BE2C (cell line): ENCODE measurements at regions not wholly inside any gene's neighbourhood (a gene's known extent, or its start where the extent isn't known, plus 50 kb on each side); places are given as distances from the start of the nearest gene placed in this dataset.

Source experiments
- DNase-seq: peaks from one replicate; pipeline ENCODE4 v3.0.0-alpha.2; 2020
- H3K27me3 ChIP-seq: fragments of 250-450 bp; sonication (Bioruptor Pico); 2 replicates; pipeline ENCODE4 v1.5.1; 2020; ENCODE audit warnings: mild to moderate bottlenecking
- H3K36me3 ChIP-seq: fragments of 250-450 bp; sonication (Bioruptor Pico); 2 replicates; pipeline ENCODE4 v1.5.1; 2020; ENCODE audit warnings: mild to moderate bottlenecking
- H3K4me1 ChIP-seq: fragments of 250-450 bp; sonication (Bioruptor Pico); 2 replicates; pipeline ENCODE4 v1.5.1; 2020
- H3K4me3 ChIP-seq: 2 replicates; pipeline ENCODE4 v1.5.1; 2011; ENCODE audit warnings: low read depth, low read length
- H3K9me3 ChIP-seq: fragments of 250-450 bp; sonication (Bioruptor Pico); 2 replicates; pipeline ENCODE4 v1.5.1; 2020
- CTCF ChIP-seq: IDR thresholded peaks from 2 replicates; pipeline ENCODE4 v1.5.1; 2012; ENCODE audit warnings: mild to moderate bottlenecking, low read depth, low read length

- peaks cover 4% of the 10 kb centered on the region; the same call in 1 of the 2 replicates for H3K4me1 ChIP-seq
- no peak for DNase-seq
- no peak for TF ChIP-seq CTCF
- no peaks in the 10 kb centered on the region for H3K27me3 ChIP-seq
- no peaks in the 10 kb centered on the region for H3K36me3 ChIP-seq
- no peaks in the 10 kb centered on the region for H3K9me3 ChIP-seq
- no peak overlapping the region for H3K4me3 ChIP-seq
Observed at GRCh38 chr1:227374846-227375245, 56.6 kb upstream of the CDC42BPA start.

- no peak for DNase-seq
- TF ChIP-seq CTCF: no peak
- Histone ChIP-seq H3K4me3 (no peak overlapping the region), H3K36me3 (no peaks in the 10 kb centered on the region), H3K9me3 (no peaks in the 10 kb centered on the region), H3K27me3 (no peaks in the 10 kb centered on the region), H3K4me1 (peaks cover 8% of the 10 kb centered on the region; the same call in 1 of the 2 replicates)
Observed at GRCh38 chr1:227372726-227373130, 54.4 kb upstream of the CDC42BPA start.

GRCh38 chr1:227370533-227371254 is 52.4 kb upstream of the CDC42BPA start:
- no peak for TF ChIP-seq CTCF
- no peaks in the 10 kb centered on the region for H3K27me3 ChIP-seq
- H3K4me1 ChIP-seq: peaks cover 8% of the 10 kb centered on the region; the same call in 1 of the 2 replicates
- no peaks in the 10 kb centered on the region for H3K9me3 ChIP-seq
- no peak for DNase-seq
- no peak overlapping the region for H3K4me3 ChIP-seq
- H3K36me3 ChIP-seq: no peaks in the 10 kb centered on the region

GRCh38 chr1:227369102-227369760 is 50.9 kb upstream of the CDC42BPA start:
- DNase-seq: no peak
- Histone ChIP-seq H3K9me3 (no peaks in the 10 kb centered on the region), H3K27me3 (no peaks in the 10 kb centered on the region), H3K36me3 (no peaks in the 10 kb centered on the region), H3K4me1 (peaks cover 8% of the 10 kb centered on the region; the same call in 1 of the 2 replicates), H3K4me3 (no peak overlapping the region)
- TF ChIP-seq CTCF: no peak
